GM23338 (cell line): ENCODE measurements at regions not wholly inside any gene's neighbourhood (a gene's known extent, or its start where the extent isn't known, plus 50 kb on each side); places are given as distances from the start of the nearest gene placed in this dataset.

Source experiments
- ATAC-seq: fragments of 200-7000 bp; cut with Tn5 transposase; 3 replicates; pipeline ENCODE4 v1.9.1; 2020
- DNase-seq: peaks from one replicate; pipeline ENCODE4 v3.0.0-alpha.2; 2015; ENCODE audit warnings: low spot score
- H2AFZ ChIP-seq: fragments of 200-600 bp; sonication (generic); 2 replicates; pipeline ENCODE4 v1.8.0; 2016; ENCODE audit warnings: antibody characterized with exemption, mild to moderate bottlenecking, moderate library complexity
- H3F3A ChIP-seq: fragments of 200-600 bp; sonication (generic); replicated peaks from 2 replicates; pipeline ENCODE4 v1.8.0; 2017; ENCODE audit warnings: antibody characterized with exemption, mixed run types, low read depth
- H3K27ac ChIP-seq: fragments of 200-600 bp; sonication (generic); 2 replicates; pipeline ENCODE4 v1.6.1; 2016; ENCODE audit warnings: low read depth
- H3K27me3 ChIP-seq: fragments of 200-600 bp; sonication (generic); 2 replicates; pipeline ENCODE4 v1.8.0; 2016; ENCODE audit warnings: mild to moderate bottlenecking, mixed run types, moderate library complexity; ENCODE audit not compliant: insufficient read depth
- H3K36me3 ChIP-seq: fragments of 200-600 bp; sonication (generic); 2 replicates; pipeline ENCODE4 v1.8.0; 2016; ENCODE audit warnings: mild to moderate bottlenecking; ENCODE audit not compliant: insufficient read depth
- H3K4me1 ChIP-seq: fragments of 200-600 bp; sonication (generic); 2 replicates; pipeline ENCODE4 v1.8.0; 2016; ENCODE audit warnings: mild to moderate bottlenecking, moderate library complexity; ENCODE audit not compliant: insufficient read depth
- H3K4me2 ChIP-seq: fragments of 200-600 bp; sonication (generic); 2 replicates; pipeline ENCODE4 v1.7.1; 2017; ENCODE audit warnings: mixed run types
- H3K4me3 ChIP-seq: fragments of 200-600 bp; sonication (generic); 2 replicates; pipeline ENCODE4 v1.6.1; 2016; ENCODE audit warnings: mixed run types
- H3K79me2 ChIP-seq: fragments of 200-600 bp; sonication (generic); replicated peaks from 2 replicates; pipeline ENCODE4 v1.8.0; 2017; ENCODE audit warnings: mild to moderate bottlenecking; ENCODE audit not compliant: insufficient read depth
- H3K9me2 ChIP-seq: fragments of 200-600 bp; sonication (generic); 2 replicates; pipeline ENCODE4 v1.8.0; 2017; ENCODE audit not compliant: insufficient read depth
- H4K20me1 ChIP-seq: fragments of 200-600 bp; sonication (generic); replicated peaks from 2 replicates; pipeline ENCODE4 v1.8.0; 2017; ENCODE audit warnings: mild to moderate bottlenecking; ENCODE audit not compliant: insufficient read depth
- H3K27ac Mint-ChIP-seq: 2 replicates; pipeline ENCODE4 v1.8.0; 2020; ENCODE audit warnings: inconsistent platforms, mild to moderate bottlenecking, moderate library complexity, mixed read lengths
- H3K27me3 Mint-ChIP-seq: 3 replicates; pipeline ENCODE4 v1.8.0; 2022; ENCODE audit warnings: low read depth, mild to moderate bottlenecking, moderate library complexity, mixed read lengths, inconsistent platforms; ENCODE audit not compliant: insufficient read depth, poor library complexity
- H3K36me3 Mint-ChIP-seq: 3 replicates; pipeline ENCODE4 v1.8.0; 2021; ENCODE audit warnings: low read depth, mild to moderate bottlenecking, inconsistent platforms, moderate library complexity, mixed read lengths
- H3K4me1 Mint-ChIP-seq: 3 replicates; pipeline ENCODE4 v1.8.0; 2020; ENCODE audit warnings: mild to moderate bottlenecking, inconsistent platforms, mixed read lengths
- H3K4me3 Mint-ChIP-seq: 3 replicates; pipeline ENCODE4 v1.8.0; 2021; ENCODE audit warnings: moderate library complexity, mild to moderate bottlenecking, inconsistent platforms, mixed read lengths
- H3K9me3 Mint-ChIP-seq: 3 replicates; pipeline ENCODE4 v1.8.0; 2020; ENCODE audit warnings: moderate library complexity, mild to moderate bottlenecking, inconsistent platforms, mixed read lengths
- CREB1 ChIP-seq: fragments of 250-450 bp; sonication (Bioruptor Pico); IDR thresholded peaks from 2 replicates; pipeline ENCODE4 v1.5.0; 2020; ENCODE audit warnings: low read depth, mild to moderate bottlenecking, moderate library complexity
- EZH2 ChIP-seq: fragments of 200-600 bp; sonication (generic); IDR thresholded peaks from one replicate; pipeline ENCODE4 v1.8.0; 2017; ENCODE audit warnings: antibody characterized with exemption, mild to moderate bottlenecking, low read depth; ENCODE audit not compliant: unreplicated experiment
- EZH2phosphoT487 ChIP-seq: fragments of 200-600 bp; sonication (generic); IDR thresholded peaks from one replicate; pipeline ENCODE4 v1.8.1; 2018; ENCODE audit warnings: antibody characterized with exemption; ENCODE audit not compliant: unreplicated experiment
- JUNB ChIP-seq: IDR thresholded peaks from one replicate; pipeline ENCODE4 v1.6.1; 2016; ENCODE audit warnings: antibody characterized with exemption; ENCODE audit not compliant: unreplicated experiment
- NANOG ChIP-seq: IDR thresholded peaks from 2 replicates; pipeline ENCODE4 v1.6.1; 2016; ENCODE audit warnings: antibody characterized with exemption, borderline replicate concordance
- POLR2AphosphoS5 ChIP-seq: IDR thresholded peaks from 2 replicates; pipeline ENCODE4 v1.6.1; 2016; ENCODE audit warnings: antibody characterized with exemption, low read depth
- STAT1 ChIP-seq: IDR thresholded peaks from one replicate; pipeline ENCODE4 v1.6.1; 2016; ENCODE audit warnings: antibody characterized with exemption; ENCODE audit not compliant: unreplicated experiment
- ZNF114 ChIP-seq: fragments of 250-450 bp; sonication (Bioruptor Pico); IDR thresholded peaks from 2 replicates; pipeline ENCODE4 v1.5.0; 2020; ENCODE audit warnings: mild to moderate bottlenecking, moderate library complexity
- ZNF331 ChIP-seq: fragments of 250-450 bp; sonication (Bioruptor Pico); IDR thresholded peaks from 2 replicates; pipeline ENCODE4 v1.5.0; 2020; ENCODE audit warnings: low read depth, mild to moderate bottlenecking, moderate library complexity
- TF ChIP-seq, protein P1 (sequence below): fragments of 250-450 bp; sonication (Bioruptor Pico); IDR thresholded peaks from 2 replicates; pipeline ENCODE4 v1.5.0; 2020; ENCODE audit warnings: mild to moderate bottlenecking, moderate library complexity
- TF ChIP-seq, protein P2 (sequence below): IDR thresholded peaks from 2 replicates; pipeline ENCODE4 v1.6.1; 2016; ENCODE audit warnings: antibody characterized with exemption
- TF ChIP-seq, protein P3 (sequence below): IDR thresholded peaks from one replicate; pipeline ENCODE4 v1.6.1; 2018; ENCODE audit warnings: antibody characterized with exemption; ENCODE audit not compliant: unreplicated experiment
- TF ChIP-seq, protein P4 (sequence below), 2 experiments: fragments of 200-600 bp in 1 of 2; sonication (generic) in 1 of 2; conservative IDR thresholded peaks; 2 replicates each; pipeline versions ENCODE4 v1.5.1 to v1.6.1; 2016 to 2017; ENCODE audit warnings: antibody characterized with exemption in 2 of 2, low read depth in 2 of 2, mild to moderate bottlenecking in 2 of 2, moderate library complexity in 1 of 2

DNA sequence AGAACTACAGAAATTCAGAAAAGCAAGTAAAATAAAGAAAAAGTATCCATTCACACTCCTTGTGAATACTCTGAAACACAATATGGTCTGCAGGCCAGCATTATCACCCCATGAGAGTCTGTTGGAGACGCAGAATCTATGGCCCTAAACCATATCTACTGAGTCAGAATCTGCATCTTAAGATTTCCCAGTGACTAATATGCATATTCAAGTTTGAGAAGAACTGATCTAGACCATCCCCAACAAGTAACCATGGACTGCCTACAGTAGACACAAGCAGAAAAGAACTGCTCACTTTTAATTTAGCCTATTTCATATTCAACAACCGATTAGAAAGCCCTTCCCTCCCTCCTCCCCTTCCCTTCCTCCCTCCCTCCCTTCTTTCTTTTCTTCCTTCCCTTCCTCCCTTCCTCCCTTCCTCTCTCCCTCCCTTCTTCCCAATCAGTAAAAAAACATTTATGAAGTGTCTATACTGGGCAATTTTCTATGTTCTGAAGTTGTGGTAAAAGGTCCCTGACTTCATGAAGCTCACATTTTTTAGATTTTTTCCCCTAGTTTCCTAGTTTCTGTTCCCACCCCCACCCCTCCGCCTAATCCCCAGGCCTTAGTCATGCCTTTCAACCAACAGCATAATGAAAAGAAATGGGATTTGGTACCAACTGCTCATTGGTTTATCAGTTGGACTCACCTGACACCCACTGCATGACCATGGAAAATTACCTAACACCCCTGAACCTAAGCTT, 125.2 kb downstream of the CNTN3 start:
- Histone ChIP-seq H3K4me1 (no peaks in the 10 kb centered on the region), H4K20me1 (no peaks in the 10 kb centered on the region), H3K9me2 (peaks cover 5% of the 10 kb centered on the region; the same call in 1 of the 2 replicates), H3F3A (no peaks in the 10 kb centered on the region), H2AFZ (peak overlapping the region; percentile 11; the same call in 1 of the 2 replicates), H3K36me3 (no peaks in the 10 kb centered on the region), H3K4me3 (no peak overlapping the region), H3K79me2 (no peaks in the 10 kb centered on the region), H3K27me3 (no peaks in the 10 kb centered on the region), H3K27ac (no peak overlapping the region), H3K4me2 (no peak overlapping the region)
- no peaks in the 10 kb centered on the region for H3K9me3 Mint-ChIP-seq
- H3K36me3 Mint-ChIP-seq = no peaks in the 10 kb centered on the region
- TF ChIP-seq EZH2 = no peak
- TF ChIP-seq JUNB = no peak
- TF ChIP-seq STAT1 = no peak
- TF ChIP-seq, protein P1, sequence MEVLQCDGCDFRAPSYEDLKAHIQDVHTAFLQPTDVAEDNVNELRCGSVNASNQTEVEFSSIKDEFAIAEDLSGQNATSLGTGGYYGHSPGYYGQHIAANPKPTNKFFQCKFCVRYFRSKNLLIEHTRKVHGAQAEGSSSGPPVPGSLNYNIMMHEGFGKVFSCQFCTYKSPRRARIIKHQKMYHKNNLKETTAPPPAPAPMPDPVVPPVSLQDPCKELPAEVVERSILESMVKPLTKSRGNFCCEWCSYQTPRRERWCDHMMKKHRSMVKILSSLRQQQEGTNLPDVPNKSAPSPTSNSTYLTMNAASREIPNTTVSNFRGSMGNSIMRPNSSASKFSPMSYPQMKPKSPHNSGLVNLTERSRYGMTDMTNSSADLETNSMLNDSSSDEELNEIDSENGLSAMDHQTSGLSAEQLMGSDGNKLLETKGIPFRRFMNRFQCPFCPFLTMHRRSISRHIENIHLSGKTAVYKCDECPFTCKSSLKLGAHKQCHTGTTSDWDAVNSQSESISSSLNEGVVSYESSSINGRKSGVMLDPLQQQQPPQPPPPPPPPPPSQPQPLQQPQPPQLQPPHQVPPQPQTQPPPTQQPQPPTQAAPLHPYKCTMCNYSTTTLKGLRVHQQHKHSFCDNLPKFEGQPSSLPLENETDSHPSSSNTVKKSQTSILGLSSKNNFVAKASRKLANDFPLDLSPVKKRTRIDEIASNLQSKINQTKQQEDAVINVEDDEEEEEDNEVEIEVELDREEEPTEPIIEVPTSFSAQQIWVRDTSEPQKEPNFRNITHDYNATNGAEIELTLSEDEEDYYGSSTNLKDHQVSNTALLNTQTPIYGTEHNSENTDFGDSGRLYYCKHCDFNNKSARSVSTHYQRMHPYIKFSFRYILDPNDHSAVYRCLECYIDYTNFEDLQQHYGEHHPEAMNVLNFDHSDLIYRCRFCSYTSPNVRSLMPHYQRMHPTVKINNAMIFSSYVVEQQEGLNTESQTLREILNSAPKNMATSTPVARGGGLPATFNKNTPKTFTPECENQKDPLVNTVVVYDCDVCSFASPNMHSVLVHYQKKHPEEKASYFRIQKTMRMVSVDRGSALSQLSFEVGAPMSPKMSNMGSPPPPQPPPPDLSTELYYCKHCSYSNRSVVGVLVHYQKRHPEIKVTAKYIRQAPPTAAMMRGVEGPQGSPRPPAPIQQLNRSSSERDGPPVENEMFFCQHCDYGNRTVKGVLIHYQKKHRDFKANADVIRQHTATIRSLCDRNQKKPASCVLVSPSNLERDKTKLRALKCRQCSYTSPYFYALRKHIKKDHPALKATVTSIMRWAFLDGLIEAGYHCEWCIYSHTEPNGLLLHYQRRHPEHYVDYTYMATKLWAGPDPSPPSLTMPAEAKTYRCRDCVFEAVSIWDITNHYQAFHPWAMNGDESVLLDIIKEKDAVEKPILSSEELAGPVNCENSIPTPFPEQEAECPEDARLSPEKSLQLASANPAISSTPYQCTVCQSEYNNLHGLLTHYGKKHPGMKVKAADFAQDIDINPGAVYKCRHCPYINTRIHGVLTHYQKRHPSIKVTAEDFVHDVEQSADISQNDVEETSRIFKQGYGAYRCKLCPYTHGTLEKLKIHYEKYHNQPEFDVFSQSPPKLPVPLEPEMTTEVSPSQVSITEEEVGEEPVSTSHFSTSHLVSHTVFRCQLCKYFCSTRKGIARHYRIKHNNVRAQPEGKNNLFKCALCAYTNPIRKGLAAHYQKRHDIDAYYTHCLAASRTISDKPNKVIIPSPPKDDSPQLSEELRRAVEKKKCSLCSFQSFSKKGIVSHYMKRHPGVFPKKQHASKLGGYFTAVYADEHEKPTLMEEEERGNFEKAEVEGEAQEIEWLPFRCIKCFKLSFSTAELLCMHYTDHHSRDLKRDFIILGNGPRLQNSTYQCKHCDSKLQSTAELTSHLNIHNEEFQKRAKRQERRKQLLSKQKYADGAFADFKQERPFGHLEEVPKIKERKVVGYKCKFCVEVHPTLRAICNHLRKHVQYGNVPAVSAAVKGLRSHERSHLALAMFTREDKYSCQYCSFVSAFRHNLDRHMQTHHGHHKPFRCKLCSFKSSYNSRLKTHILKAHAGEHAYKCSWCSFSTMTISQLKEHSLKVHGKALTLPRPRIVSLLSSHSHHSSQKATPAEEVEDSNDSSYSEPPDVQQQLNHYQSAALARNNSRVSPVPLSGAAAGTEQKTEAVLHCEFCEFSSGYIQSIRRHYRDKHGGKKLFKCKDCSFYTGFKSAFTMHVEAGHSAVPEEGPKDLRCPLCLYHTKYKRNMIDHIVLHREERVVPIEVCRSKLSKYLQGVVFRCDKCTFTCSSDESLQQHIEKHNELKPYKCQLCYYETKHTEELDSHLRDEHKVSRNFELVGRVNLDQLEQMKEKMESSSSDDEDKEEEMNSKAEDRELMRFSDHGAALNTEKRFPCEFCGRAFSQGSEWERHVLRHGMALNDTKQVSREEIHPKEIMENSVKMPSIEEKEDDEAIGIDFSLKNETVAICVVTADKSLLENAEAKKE (CRISPR knock-in tag) = no peak
- no peak for TF ChIP-seq ZNF331 (CRISPR knock-in tag)
- no peak for TF ChIP-seq NANOG
- TF ChIP-seq, protein P2, sequence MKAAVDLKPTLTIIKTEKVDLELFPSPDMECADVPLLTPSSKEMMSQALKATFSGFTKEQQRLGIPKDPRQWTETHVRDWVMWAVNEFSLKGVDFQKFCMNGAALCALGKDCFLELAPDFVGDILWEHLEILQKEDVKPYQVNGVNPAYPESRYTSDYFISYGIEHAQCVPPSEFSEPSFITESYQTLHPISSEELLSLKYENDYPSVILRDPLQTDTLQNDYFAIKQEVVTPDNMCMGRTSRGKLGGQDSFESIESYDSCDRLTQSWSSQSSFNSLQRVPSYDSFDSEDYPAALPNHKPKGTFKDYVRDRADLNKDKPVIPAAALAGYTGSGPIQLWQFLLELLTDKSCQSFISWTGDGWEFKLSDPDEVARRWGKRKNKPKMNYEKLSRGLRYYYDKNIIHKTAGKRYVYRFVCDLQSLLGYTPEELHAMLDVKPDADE = no peak
- TF ChIP-seq, protein P3, sequence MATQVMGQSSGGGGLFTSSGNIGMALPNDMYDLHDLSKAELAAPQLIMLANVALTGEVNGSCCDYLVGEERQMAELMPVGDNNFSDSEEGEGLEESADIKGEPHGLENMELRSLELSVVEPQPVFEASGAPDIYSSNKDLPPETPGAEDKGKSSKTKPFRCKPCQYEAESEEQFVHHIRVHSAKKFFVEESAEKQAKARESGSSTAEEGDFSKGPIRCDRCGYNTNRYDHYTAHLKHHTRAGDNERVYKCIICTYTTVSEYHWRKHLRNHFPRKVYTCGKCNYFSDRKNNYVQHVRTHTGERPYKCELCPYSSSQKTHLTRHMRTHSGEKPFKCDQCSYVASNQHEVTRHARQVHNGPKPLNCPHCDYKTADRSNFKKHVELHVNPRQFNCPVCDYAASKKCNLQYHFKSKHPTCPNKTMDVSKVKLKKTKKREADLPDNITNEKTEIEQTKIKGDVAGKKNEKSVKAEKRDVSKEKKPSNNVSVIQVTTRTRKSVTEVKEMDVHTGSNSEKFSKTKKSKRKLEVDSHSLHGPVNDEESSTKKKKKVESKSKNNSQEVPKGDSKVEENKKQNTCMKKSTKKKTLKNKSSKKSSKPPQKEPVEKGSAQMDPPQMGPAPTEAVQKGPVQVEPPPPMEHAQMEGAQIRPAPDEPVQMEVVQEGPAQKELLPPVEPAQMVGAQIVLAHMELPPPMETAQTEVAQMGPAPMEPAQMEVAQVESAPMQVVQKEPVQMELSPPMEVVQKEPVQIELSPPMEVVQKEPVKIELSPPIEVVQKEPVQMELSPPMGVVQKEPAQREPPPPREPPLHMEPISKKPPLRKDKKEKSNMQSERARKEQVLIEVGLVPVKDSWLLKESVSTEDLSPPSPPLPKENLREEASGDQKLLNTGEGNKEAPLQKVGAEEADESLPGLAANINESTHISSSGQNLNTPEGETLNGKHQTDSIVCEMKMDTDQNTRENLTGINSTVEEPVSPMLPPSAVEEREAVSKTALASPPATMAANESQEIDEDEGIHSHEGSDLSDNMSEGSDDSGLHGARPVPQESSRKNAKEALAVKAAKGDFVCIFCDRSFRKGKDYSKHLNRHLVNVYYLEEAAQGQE = no peak
- TF ChIP-seq ZNF114 = no peak
- TF ChIP-seq, protein P4, sequence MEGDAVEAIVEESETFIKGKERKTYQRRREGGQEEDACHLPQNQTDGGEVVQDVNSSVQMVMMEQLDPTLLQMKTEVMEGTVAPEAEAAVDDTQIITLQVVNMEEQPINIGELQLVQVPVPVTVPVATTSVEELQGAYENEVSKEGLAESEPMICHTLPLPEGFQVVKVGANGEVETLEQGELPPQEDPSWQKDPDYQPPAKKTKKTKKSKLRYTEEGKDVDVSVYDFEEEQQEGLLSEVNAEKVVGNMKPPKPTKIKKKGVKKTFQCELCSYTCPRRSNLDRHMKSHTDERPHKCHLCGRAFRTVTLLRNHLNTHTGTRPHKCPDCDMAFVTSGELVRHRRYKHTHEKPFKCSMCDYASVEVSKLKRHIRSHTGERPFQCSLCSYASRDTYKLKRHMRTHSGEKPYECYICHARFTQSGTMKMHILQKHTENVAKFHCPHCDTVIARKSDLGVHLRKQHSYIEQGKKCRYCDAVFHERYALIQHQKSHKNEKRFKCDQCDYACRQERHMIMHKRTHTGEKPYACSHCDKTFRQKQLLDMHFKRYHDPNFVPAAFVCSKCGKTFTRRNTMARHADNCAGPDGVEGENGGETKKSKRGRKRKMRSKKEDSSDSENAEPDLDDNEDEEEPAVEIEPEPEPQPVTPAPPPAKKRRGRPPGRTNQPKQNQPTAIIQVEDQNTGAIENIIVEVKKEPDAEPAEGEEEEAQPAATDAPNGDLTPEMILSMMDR (conservative IDR thresholded peaks at IDR 0.05; ENCODE audit: low read depth in 2 of 2) = no peak
- TF ChIP-seq CREB1 = no peak
- no peak for TF ChIP-seq EZH2phosphoT487
- TF ChIP-seq POLR2AphosphoS5 = no peak
- no peak overlapping the region for H3K27ac Mint-ChIP-seq
- H3K4me3 Mint-ChIP-seq = no peak overlapping the region
- no peak for DNase-seq
- ATAC-seq = no peak
- H3K4me1 Mint-ChIP-seq = peaks cover 12% of the 10 kb centered on the region; the same call in 2 of the 3 replicates
- H3K27me3 Mint-ChIP-seq = peaks cover 2% of the 10 kb centered on the region
